Neural cell (in vitro differentiated cells): ENCODE measurements at regions not wholly inside any gene's neighbourhood (a gene's known extent, or its start where the extent isn't known, plus 50 kb on each side); places are given as distances from the start of the nearest gene placed in this dataset.

ENCODE experiments used
- H2AFZ ChIP-seq: fragments of 200-600, 300-800 bp; sonication (generic), shearing (Covaris generic); 2 replicates; pipeline ENCODE4 v1.6.0; 2014; ENCODE audit warnings: low read depth, mild to moderate bottlenecking, antibody characterized with exemption, low read length, moderate library complexity
- H3F3A ChIP-seq: fragments of 200-600 bp; shearing (Covaris generic); 2 replicates; pipeline ENCODE4 v1.6.1; 2016; ENCODE audit warnings: mild to moderate bottlenecking, moderate library complexity, mixed read lengths, antibody characterized with exemption, low read length; ENCODE audit not compliant: insufficient read depth, poor library complexity, severe bottlenecking
- H3K27ac ChIP-seq: fragments of 200-600, 300-800 bp; sonication (generic), shearing (Covaris generic); 2 replicates; pipeline ENCODE4 v1.5.1; 2014; ENCODE audit warnings: mild to moderate bottlenecking, low read length, moderate library complexity
- H3K27me3 ChIP-seq: fragments of 300-800, 200-600 bp; sonication (generic), shearing (Covaris generic); 2 replicates; pipeline ENCODE4 v1.6.0; 2014; ENCODE audit warnings: mild to moderate bottlenecking, low read depth, low read length, moderate library complexity; ENCODE audit not compliant: insufficient read depth
- H3K36me3 ChIP-seq: fragments of 300-800, 200-600 bp; sonication (generic), shearing (Covaris generic); 2 replicates; pipeline ENCODE4 v1.5.1; 2014; ENCODE audit warnings: mild to moderate bottlenecking, antibody characterized with exemption, low read length, moderate library complexity; ENCODE audit not compliant: insufficient read depth
- H3K4me2 ChIP-seq: fragments of 300-800, 200-600 bp; sonication (generic), shearing (Covaris generic); 2 replicates; pipeline ENCODE4 v1.6.0; 2014; ENCODE audit warnings: mild to moderate bottlenecking, low read length
- H3K4me3 ChIP-seq: fragments of 300-800, 200-600 bp; sonication (generic), shearing (Covaris generic); 2 replicates; pipeline ENCODE4 v1.5.1; 2014; ENCODE audit warnings: mild to moderate bottlenecking, low read length, moderate library complexity
- H3K79me2 ChIP-seq: fragments of 200-600 bp; shearing (Covaris generic); replicated peaks from 2 replicates; pipeline ENCODE4 v1.6.0; 2014; ENCODE audit warnings: mild to moderate bottlenecking, low read length, moderate library complexity; ENCODE audit not compliant: insufficient read depth
- H3K9ac ChIP-seq: fragments of 300-800, 200-600 bp; sonication (generic), shearing (Covaris generic); 2 replicates; pipeline ENCODE4 v1.6.1; 2016; ENCODE audit warnings: mild to moderate bottlenecking, low read length, mixed read lengths
- H3K9me2 ChIP-seq: fragments of 200-600 bp; shearing (Covaris generic); 2 replicates; pipeline ENCODE4 v1.6.1; 2016; ENCODE audit warnings: mild to moderate bottlenecking, low read length, mixed read lengths; ENCODE audit not compliant: insufficient read depth
- H3K9me3 ChIP-seq: fragments of 200-600, 300-800 bp; sonication (generic), shearing (Covaris generic); 2 replicates; pipeline ENCODE4 v1.6.1; 2016; ENCODE audit warnings: mild to moderate bottlenecking, mixed run types, low read length, moderate library complexity, mixed read lengths
- H4K20me1 ChIP-seq: fragments of 200-600 bp; shearing (Covaris generic); 2 replicates; pipeline ENCODE4 v1.6.1; 2016; ENCODE audit warnings: mild to moderate bottlenecking, mixed run types; ENCODE audit not compliant: insufficient read depth
- CTCF ChIP-seq: fragments of 450-650 bp; IDR thresholded peaks from 2 replicates; pipeline ENCODE4 v1.5.1; 2014; ENCODE audit warnings: antibody characterized with exemption, mild to moderate bottlenecking, moderate library complexity; ENCODE audit not compliant: poor library complexity, severe bottlenecking
- EP300 ChIP-seq: fragments of 450-650 bp; conservative IDR thresholded peaks from 2 replicates; pipeline ENCODE4 v1.6.1; 2014; ENCODE audit warnings: antibody characterized with exemption, mild to moderate bottlenecking, moderate library complexity; ENCODE audit not compliant: poor library complexity, severe bottlenecking
- EZH2 ChIP-seq: fragments of 200-600, 300-800 bp; shearing (Covaris generic), sonication (generic); IDR thresholded peaks from 2 replicates; pipeline ENCODE4 v1.6.1; 2014; ENCODE audit warnings: antibody characterized with exemption, low read length, borderline replicate concordance, mild to moderate bottlenecking; ENCODE audit not compliant: insufficient read depth, poor library complexity, severe bottlenecking
- MXI1 ChIP-seq: fragments of 450-650 bp; conservative IDR thresholded peaks from 2 replicates; pipeline ENCODE4 v1.6.1; 2014; ENCODE audit warnings: antibody characterized with exemption, mild to moderate bottlenecking; ENCODE audit not compliant: poor library complexity, severe bottlenecking
- POLR2AphosphoS5 ChIP-seq: IDR thresholded peaks from 2 replicates; pipeline ENCODE4 v1.6.1; 2012
- RAD21 ChIP-seq: fragments of 450-650 bp; conservative IDR thresholded peaks from 2 replicates; pipeline ENCODE4 v1.6.1; 2014; ENCODE audit warnings: antibody characterized with exemption, mild to moderate bottlenecking, moderate library complexity
- REST ChIP-seq: IDR thresholded peaks from 2 replicates; pipeline ENCODE4 v1.6.1; 2012; ENCODE audit warnings: borderline replicate concordance
- SMC3 ChIP-seq: fragments of 450-650 bp; conservative IDR thresholded peaks from 2 replicates; pipeline ENCODE4 v1.6.1; 2014; ENCODE audit warnings: antibody characterized with exemption, mild to moderate bottlenecking, moderate library complexity; ENCODE audit not compliant: poor library complexity
- TAF1 ChIP-seq: IDR thresholded peaks from 2 replicates; pipeline ENCODE4 v1.6.1; 2012; ENCODE audit warnings: low read depth

- H3F3A ChIP-seq: no peaks in the 10 kb centered on the region
- no peaks in the 10 kb centered on the region for H3K27me3 ChIP-seq
- H3K9me3 ChIP-seq: no peaks in the 10 kb centered on the region
- H3K36me3 ChIP-seq: no peaks in the 10 kb centered on the region
- no peak overlapping the region for H3K9ac ChIP-seq
- no peaks in the 10 kb centered on the region for H3K9me2 ChIP-seq
- no peaks in the 10 kb centered on the region for H3K79me2 ChIP-seq
- TF ChIP-seq REST (no peak), EZH2 (no peak), SMC3 (no peak), RAD21 (no peak), MXI1 (no peak), TAF1 (no peak), CTCF (no peak), POLR2AphosphoS5 (no peak), EP300 (no peak)
- no peak overlapping the region for H3K4me2 ChIP-seq
- H3K4me3 ChIP-seq: no peak overlapping the region
- no peak overlapping the region for H3K27ac ChIP-seq
- no peaks in the 10 kb centered on the region for H4K20me1 ChIP-seq
- no peak overlapping the region for H2AFZ ChIP-seq
Observed at GRCh38 chr7:391411-391951, 101.5 kb downstream of the FOXL3 start.

GRCh38 chr7:391961-392524 is 102.1 kb downstream of the FOXL3 start:
- Histone ChIP-seq H3K9me3 (no peaks in the 10 kb centered on the region), H3K27ac (no peak overlapping the region)

More at GRCh38 chr7:391961-392524, 102.1 kb downstream of the FOXL3 start:
- no peaks in the 10 kb centered on the region for H3K9me2 ChIP-seq
- no peaks in the 10 kb centered on the region for H3K79me2 ChIP-seq
- no peaks in the 10 kb centered on the region for H3K36me3 ChIP-seq
- no peaks in the 10 kb centered on the region for H3K27me3 ChIP-seq
- H4K20me1 ChIP-seq: no peaks in the 10 kb centered on the region
- no peak overlapping the region for H2AFZ ChIP-seq
- no peak overlapping the region for H3K9ac ChIP-seq
- no peak overlapping the region for H3K4me3 ChIP-seq
- H3F3A ChIP-seq: no peaks in the 10 kb centered on the region
- TF ChIP-seq REST (no peak), POLR2AphosphoS5 (no peak), SMC3 (no peak), MXI1 (no peak), EZH2 (no peak), RAD21 (no peak)
- H3K4me2 ChIP-seq: no peak overlapping the region
